NT2/D1 (cell line): ENCODE measurements at regions not wholly inside any gene's neighbourhood (a gene's known extent, or its start where the extent isn't known, plus 50 kb on each side); places are given as distances from the start of the nearest gene placed in this dataset.

Experiments used
- SUZ12 ChIP-seq: IDR thresholded peaks from 2 replicates; pipeline ENCODE4 v1.6.1; 2011; ENCODE audit not compliant: insufficient read length, insufficient read depth; ENCODE audit errors: extremely low read depth
- YY1 ChIP-seq: IDR thresholded peaks from 2 replicates; pipeline ENCODE4 v1.6.1; 2011; ENCODE audit not compliant: insufficient read length, insufficient read depth
- ZNF274 ChIP-seq: IDR thresholded peaks from 2 replicates; pipeline ENCODE4 v1.6.1; 2011; ENCODE audit warnings: mild to moderate bottlenecking, low read depth, low read length

- TF ChIP-seq YY1 = no peak
- TF ChIP-seq SUZ12 = no peak
- no peak for TF ChIP-seq ZNF274
Measured at GRCh38 chr6:163775313-163775712, 360.8 kb downstream of the QKI start.
